NK-92 treated with Interleukin-12 subunit alpha and Interleukin-12 subunit beta, amount 100 ng/mL, for 24 hours (cell line): ENCODE measurements at regions not wholly inside any gene's neighbourhood (a gene's known extent, or its start where the extent isn't known, plus 50 kb on each side); places are given as distances from the start of the nearest gene placed in this dataset.
A peak's percentile ranks its signal among the peaks of the same experiment; 100 is the strongest.

Source experiments
- DNase-seq: peaks from one replicate; lab custom pipeline; 2025; lab: John Stamatoyannopoulos, UW

DNA sequence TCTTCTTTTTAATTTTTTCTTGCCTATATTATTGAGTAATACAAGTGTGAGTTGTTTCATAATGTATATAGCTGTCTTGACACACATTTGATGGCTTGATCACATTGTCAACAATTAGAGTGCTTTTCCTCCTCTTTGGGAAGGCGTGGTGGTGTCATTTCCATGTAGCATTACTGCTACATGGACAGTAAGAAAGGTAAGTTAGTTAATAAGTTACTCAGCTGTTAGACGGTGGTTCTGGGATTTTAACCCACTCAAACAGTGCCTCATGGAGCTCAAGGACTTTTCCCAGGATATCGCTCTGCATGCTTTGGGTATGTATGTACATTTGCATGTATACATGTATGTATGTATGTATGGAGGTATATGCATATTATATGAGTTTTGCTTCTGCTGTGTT, 94.6 kb downstream of the HAPSTR1 start:
- no peak for DNase-seq

GRCh38 chr16:9188721-9189120, 97.3 kb downstream of the HAPSTR1 start:
- DNase-seq, result no peak

GRCh38 chr16:9191274-9191850, 99.9 kb downstream of the HAPSTR1 start:
- no peak for DNase-seq

- DNase-seq, result no peak
Measured at GRCh38 chr16:9192746-9193145, 101.3 kb downstream of the HAPSTR1 start.

DNA sequence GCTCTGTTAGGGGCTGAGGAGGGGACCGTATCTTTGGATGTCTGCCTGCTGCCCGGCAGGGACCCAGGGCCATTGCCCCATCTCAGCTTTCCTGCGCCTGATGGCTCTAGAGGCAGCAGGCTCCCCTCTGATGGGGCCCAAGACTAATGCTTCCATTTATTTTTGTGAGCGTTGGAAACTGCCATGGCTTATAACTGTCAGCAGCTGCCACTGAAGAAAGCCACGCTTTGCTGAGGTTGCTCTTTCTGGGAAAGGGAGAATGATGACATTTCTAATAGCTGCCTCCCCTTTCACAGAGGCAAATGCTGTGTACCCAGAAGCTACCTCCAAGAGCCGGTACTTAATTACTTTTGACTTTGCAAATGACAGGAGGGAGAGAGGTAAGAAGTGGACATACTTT, 103.8 kb downstream of the HAPSTR1 start:
- DNase-seq, result no peak

- no peak for DNase-seq
Measured at GRCh38 chr16:9197957-9198661, 106.7 kb downstream of the HAPSTR1 start.

DNA sequence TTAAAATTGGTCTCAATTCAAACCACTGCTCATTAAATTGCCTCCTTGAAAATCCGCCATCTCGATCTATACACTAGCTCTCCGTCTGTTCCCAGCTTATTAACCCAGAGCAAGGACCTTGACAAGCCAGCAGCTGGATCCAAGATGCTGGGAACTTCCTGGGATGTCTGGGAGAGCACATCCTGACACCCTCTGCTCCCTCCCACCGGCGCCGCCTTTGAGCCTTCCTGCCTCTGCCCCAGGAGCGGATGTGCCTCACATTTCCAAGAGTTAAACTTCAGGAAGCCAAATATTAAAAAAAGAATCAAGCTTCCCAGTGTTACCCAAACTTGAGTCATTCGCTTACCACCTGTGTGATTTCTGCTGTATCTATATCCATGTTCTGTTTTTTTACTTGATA, 107.9 kb downstream of the HAPSTR1 start:
- DNase-seq, result no peak

DNA sequence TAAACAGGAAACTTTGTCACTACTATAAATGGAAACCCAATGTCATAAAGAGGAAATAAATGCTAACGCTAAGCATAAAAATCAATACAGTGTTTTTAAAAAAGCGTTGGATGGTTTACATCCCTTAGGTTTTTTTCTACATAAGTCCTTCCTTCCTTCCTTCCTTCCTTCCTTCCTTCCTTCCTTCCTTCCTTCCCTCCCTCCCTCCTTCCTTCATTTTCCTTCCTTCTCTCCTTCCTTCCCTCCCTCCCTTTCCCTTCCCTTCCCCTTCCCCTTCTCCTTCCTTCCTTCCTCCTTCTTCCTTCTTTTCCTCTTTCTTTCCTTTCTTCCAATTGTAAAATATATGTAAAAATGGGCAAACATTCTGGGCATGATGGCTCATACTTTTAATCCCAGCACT, 108.3 kb downstream of the HAPSTR1 start:
- DNase-seq, result no peak

DNA sequence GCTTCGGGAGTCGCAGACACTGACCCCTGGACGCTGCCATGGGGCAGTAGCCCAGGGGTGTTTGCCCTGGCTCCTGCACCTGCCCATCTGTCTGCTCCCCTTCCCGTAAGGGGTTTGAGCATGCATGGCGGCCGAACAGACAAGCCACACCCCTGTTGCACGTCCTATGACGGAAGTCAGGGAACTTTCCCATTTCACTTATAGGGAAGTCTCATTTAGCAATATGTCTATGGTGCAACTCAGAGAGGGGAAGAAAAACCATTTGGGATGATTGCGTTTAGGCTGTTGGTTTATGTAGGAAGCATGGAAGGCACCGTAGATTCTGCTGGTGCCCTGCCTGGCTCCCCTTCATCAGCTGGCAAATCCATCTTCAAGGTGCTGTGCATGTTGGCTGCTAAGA, 112.5 kb downstream of the HAPSTR1 start:
- DNase-seq, result no peak

GRCh38 chr16:9205661-9206060, 114.2 kb downstream of the HAPSTR1 start:
- DNase-seq, result no peak

DNA sequence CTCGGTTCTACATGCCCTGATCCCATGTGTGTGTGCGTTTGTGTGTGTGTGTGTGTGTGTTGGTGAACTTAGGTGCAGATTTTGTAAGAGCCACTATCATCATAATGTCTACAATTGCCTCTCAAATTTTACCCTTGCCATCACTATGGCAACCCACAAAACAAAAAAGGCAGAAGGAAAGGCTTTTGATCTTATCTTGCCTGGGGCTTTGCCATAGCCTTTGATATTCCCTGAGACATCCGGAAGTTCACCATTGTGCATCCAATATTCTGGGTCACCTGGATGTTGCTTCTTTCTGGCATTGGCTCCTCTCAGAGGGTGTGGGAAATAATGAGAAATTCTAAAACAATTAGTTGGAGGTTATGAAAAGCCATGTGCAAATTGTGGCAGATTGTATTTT, 114.7 kb downstream of the HAPSTR1 start:
- DNase-seq, result no peak

GRCh38 chr16:9212621-9213020, 121.2 kb downstream of the HAPSTR1 start:
- no peak for DNase-seq

GRCh38 chr16:9219813-9220212, 128.4 kb downstream of the HAPSTR1 start:
- DNase-seq, result no peak

DNA sequence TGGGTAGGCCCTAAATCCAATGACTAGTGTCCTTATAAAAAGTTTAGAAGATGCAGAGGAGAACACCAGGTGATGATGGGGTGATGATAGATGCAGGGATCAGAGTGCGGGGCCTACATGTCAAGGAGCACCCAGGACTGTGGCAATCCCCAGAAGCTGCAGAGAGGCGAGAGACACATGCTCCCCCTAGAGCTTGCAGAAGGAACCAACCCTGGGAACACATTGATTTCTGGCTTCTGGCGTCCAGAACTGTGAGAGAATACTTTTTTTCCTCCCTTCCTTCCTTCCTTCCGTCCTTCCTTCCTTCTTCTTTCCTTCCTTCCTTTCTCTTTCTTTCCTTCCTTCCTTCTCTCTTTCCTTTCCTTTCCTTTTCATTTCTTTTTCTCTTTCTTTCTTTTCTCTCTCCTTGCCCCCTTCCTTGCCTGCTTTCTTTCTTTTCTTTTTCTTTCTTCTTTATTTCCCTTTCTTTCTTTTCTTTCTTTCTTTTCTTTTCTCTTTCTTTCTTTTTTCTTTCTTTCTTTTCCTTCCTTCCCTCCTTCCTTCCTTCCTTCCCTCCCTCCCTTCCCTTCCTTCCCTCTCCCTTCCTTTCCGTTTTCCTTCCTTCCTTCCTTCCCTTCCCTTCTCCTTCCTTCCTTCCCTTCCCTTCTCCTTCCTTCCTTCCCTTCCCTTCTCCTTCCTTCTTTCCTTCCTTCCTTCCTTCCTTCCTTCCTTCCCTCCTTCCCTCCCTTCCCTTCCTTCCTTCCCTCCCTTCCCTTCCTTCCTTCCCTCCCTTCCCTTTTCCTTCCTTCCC, 134.3 kb downstream of the HAPSTR1 start:
- DNase-seq, result peak; percentile 4

GRCh38 chr16:9226924-9227323, 135.5 kb downstream of the HAPSTR1 start:
- no peak for DNase-seq

DNA sequence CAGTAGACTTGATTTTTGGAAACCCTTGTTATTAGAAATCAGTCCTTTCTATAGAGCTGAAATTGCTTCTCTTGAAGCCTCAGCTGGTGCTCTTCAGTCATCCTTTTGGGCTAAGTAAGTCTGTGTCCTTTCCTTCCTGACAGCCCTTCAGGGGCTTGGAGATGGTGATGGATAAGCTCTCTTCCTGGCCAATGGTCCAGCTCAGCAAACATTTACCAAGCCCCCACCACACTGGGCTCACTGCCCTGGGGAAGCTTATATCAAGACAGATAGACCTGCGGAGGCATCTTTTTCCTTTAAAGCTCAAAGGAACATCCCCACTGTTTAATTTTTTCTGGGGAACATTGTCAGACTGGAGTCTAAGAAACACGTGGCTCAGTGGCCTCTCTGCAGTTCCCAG, 139.6 kb downstream of the HAPSTR1 start:
- no peak for DNase-seq

DNA sequence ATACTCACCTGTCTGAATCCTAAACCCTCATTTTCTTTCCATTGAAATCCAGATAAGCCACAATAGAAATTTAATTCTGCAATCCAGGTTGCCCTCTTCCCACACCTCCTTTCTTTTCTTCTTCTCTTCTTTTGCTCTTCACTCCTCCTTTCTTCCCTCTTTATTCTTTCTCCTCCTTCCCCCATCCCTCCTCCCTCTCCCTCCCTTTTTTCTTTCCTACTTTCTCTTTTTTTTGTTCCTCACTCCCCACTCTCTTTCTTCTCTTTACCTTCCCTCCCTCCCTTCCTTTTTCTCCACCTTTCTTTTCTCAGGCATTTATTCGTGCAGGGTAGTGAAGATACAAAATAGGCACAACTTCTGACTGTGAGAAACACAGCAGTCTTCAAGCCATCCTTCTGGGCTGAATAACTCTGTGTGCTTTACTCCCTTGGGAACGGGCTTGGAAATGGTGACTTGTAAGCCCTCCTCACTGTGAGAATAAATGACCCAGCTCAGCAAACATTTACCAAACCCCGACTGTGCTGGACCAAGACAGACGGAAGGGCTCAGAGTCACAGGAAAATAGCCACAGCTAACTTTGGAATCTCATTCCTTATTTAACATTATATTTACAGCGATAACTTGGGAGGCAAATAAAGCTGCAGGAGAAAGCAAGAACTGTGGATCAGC, 140.8 kb downstream of the HAPSTR1 start:
- DNase-seq, result no peak

DNA sequence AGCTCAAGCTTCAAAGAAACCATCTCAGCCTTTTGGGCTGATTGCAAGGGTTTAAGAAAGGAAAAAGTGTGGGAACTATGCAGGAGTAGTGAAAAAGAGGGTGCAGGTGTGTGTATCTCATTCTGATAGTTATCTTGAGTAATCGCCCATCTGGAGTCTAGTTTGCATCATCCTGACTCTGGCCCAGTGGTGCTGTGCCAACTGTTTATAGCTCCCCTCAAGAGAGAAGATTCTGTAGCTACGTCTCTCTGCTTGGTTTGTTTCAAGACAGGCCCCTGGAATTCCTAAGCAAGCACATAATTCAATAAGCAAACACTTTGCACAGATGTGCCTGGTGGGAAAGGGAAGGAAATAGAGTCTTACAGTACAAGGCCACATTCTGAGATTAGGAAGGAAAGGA, 144.4 kb downstream of the HAPSTR1 start:
- DNase-seq, result no peak

GRCh38 chr16:9236319-9236718, 144.9 kb downstream of the HAPSTR1 start:
- no peak for DNase-seq

DNA sequence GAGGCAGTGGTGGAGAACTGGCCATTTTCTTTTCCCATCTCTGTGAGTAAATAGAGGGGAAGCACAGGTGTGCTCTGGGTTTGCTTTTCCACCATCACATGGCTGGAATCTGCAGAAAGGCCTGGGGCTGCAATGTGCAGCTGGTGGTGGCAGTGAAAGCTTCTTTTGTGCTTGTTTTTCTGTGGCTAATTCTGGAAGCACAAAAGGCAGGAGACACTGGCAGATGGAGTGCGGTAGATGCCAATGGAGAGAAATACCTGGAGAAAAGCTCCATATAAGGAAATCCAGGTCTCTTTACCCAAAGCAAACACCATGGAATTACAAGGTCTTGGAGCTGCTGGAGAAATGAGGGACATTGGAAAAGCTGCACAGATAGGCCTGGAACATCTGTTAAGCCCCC, 146.9 kb downstream of the HAPSTR1 start:
- no peak for DNase-seq

DNA sequence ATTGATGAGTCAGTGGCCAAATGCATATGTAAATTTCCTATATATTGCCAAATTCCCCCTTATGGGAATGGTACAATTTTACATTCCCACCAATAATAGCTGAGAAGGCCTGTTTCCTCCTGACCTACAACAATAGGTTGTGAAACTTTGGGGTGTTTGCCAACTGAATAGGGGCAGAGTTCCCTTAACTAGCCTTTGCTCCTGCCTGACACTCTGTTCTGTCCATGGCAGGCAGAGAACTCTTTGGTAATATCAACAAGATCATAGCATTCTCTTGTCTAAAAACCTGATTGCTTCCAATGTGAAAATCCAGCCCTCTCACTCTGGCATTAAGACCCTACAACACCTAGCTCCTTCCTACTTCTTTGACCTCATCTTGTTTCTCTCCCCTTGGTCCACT, 149.7 kb downstream of the HAPSTR1 start:
- no peak for DNase-seq

DNA sequence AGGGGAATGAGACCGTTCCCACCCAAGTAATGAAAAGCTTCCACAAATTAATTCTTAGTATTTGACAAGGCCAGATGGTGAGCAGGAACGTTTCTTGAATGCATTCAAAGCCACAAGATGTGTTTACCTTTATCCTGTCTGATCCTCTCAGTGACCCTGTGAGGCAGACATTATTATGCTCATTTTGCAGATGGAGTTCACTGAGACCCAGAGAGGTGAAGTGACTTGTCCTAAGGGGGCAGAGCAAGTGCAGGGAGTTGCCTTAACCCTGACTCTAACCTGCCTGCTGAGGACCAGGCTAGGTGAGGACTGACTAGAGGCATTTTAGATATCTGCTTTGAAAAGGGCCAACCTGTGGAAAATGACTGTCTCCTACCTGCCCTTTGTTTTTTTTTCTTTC, 156.7 kb downstream of the HAPSTR1 start:
- no peak for DNase-seq

GRCh38 chr16:9249534-9249933, 158.1 kb downstream of the HAPSTR1 start:
- no peak for DNase-seq
